Keratinocyte (primary cell): ENCODE measurements at regions not wholly inside any gene's neighbourhood (a gene's known extent, or its start where the extent isn't known, plus 50 kb on each side); places are given as distances from the start of the nearest gene placed in this dataset.
A peak's percentile ranks its signal among the peaks of the same experiment; 100 is the strongest.

Experiments used
- DNase-seq: peaks from one replicate; pipeline ENCODE4 v3.0.0-alpha.2; 2011; ENCODE audit warnings: low read depth, missing footprints, low spot score
- FAIRE-seq: peaks from 2 replicates; lab custom pipeline; 2011; peaks lifted over from hg19 to GRCh38; lab: Jason Lieb, UNC
- H2AFZ ChIP-seq: 2 replicates; pipeline ENCODE4 v1.6.0; 2012; ENCODE audit warnings: low read length, control low read depth, inconsistent platforms; ENCODE audit not compliant: control insufficient read depth
- H3K27ac ChIP-seq: 2 replicates; pipeline ENCODE4 v1.5.1; 2011; ENCODE audit warnings: low read length; ENCODE audit not compliant: control insufficient read depth, insufficient read depth
- H3K27me3 ChIP-seq: 3 replicates; pipeline ENCODE4 v1.6.0; 2011; ENCODE audit warnings: low read length; ENCODE audit not compliant: control insufficient read depth, insufficient read depth; ENCODE audit errors: extremely low read depth
- H3K36me3 ChIP-seq, 2 experiments: 2 replicates in 1 of 2; 3 replicates in 1 of 2; pipeline ENCODE4 v1.5.1; 2011; ENCODE audit warnings: low read length in 2 of 2, mild to moderate bottlenecking in 1 of 2; ENCODE audit not compliant: control insufficient read depth in 2 of 2, insufficient read depth in 2 of 2; ENCODE audit errors: extremely low read depth in 1 of 2
- H3K4me1 ChIP-seq: 3 replicates; pipeline ENCODE4 v1.5.1; 2011; ENCODE audit warnings: low read length; ENCODE audit not compliant: control insufficient read depth, insufficient read depth; ENCODE audit errors: extremely low read depth
- H3K4me2 ChIP-seq: 3 replicates; pipeline ENCODE4 v1.6.0; 2011; ENCODE audit warnings: low read depth, low read length; ENCODE audit not compliant: control insufficient read depth, insufficient read depth; ENCODE audit errors: extremely low read depth
- H3K4me3 ChIP-seq, 3 experiments: fragments of 200-600 bp in 1 of 3; sonication (generic) in 1 of 3; 2 replicates in 2 of 3; 3 replicates in 1 of 3; pipeline ENCODE4 v1.5.1; 2011 to 2016; ENCODE audit warnings: low read length in 3 of 3, mild to moderate bottlenecking in 3 of 3, control low read depth in 2 of 3, inconsistent platforms in 1 of 3, low read depth in 1 of 3, mixed read lengths in 1 of 3, mixed run types in 1 of 3, moderate library complexity in 1 of 3; ENCODE audit not compliant: control insufficient read depth in 2 of 3, insufficient read depth in 2 of 3; ENCODE audit errors: extremely low read depth in 1 of 3
- H3K79me2 ChIP-seq: 2 replicates; pipeline ENCODE4 v1.6.0; 2012; ENCODE audit warnings: low read length; ENCODE audit not compliant: control insufficient read depth, insufficient read depth
- H3K9ac ChIP-seq: 3 replicates; pipeline ENCODE4 v1.6.0; 2011; ENCODE audit warnings: low read length; ENCODE audit not compliant: control insufficient read depth, insufficient read depth; ENCODE audit errors: extremely low read depth
- H3K9me1 ChIP-seq: 3 replicates; pipeline ENCODE4 v1.6.0; 2011; ENCODE audit warnings: low read length; ENCODE audit not compliant: control insufficient read depth, insufficient read depth; ENCODE audit errors: extremely low read depth
- H3K9me3 ChIP-seq: 2 replicates; pipeline ENCODE4 v1.5.1; 2012; ENCODE audit warnings: low read depth, low read length; ENCODE audit not compliant: control insufficient read depth
- H4K20me1 ChIP-seq: 3 replicates; pipeline ENCODE4 v1.6.0; 2011; ENCODE audit warnings: low read length; ENCODE audit not compliant: control insufficient read depth, insufficient read depth; ENCODE audit errors: extremely low read depth
- EZH2 ChIP-seq: IDR thresholded peaks from one replicate; pipeline ENCODE4 v1.6.1; 2012; ENCODE audit warnings: inconsistent platforms, mild to moderate bottlenecking, low read length, moderate library complexity
- dilution Hi-C: fragments of 300-500 bp; cut with MboI; formaldehyde crosslinking; loops from one replicate; pipeline ENCODE4 v1.7.0; 2020; ENCODE audit warnings: low sequenced_read_pairs; ENCODE audit not compliant: extremely low pct_ligation_motif_present
- TF ChIP-seq, protein P1 (sequence below), 3 experiments: IDR thresholded peaks in 1 of 3; conservative IDR thresholded peaks in 1 of 3; optimal IDR thresholded peaks in 1 of 3; 2 replicates in 2 of 3; 3 replicates in 1 of 3; pipeline versions ENCODE3 to v1.5.1; 2011; ENCODE audit warnings: low read length in 3 of 3, mild to moderate bottlenecking in 3 of 3, moderate library complexity in 2 of 3, control low read depth in 1 of 3, inconsistent platforms in 1 of 3; ENCODE audit not compliant: insufficient read depth in 2 of 3; ENCODE audit errors: extremely low read depth in 1 of 3

GRCh38 chr4:137993232-137993631 is 248.9 kb downstream of the SLC7A11 start:
- H2AFZ ChIP-seq, result no peak overlapping the region
- TF ChIP-seq, protein P1, sequence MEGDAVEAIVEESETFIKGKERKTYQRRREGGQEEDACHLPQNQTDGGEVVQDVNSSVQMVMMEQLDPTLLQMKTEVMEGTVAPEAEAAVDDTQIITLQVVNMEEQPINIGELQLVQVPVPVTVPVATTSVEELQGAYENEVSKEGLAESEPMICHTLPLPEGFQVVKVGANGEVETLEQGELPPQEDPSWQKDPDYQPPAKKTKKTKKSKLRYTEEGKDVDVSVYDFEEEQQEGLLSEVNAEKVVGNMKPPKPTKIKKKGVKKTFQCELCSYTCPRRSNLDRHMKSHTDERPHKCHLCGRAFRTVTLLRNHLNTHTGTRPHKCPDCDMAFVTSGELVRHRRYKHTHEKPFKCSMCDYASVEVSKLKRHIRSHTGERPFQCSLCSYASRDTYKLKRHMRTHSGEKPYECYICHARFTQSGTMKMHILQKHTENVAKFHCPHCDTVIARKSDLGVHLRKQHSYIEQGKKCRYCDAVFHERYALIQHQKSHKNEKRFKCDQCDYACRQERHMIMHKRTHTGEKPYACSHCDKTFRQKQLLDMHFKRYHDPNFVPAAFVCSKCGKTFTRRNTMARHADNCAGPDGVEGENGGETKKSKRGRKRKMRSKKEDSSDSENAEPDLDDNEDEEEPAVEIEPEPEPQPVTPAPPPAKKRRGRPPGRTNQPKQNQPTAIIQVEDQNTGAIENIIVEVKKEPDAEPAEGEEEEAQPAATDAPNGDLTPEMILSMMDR (optimal IDR thresholded peaks at IDR 0.05 in 1 of 3, IDR thresholded peaks at IDR 0.05 in 1 of 3, conservative IDR thresholded peaks at IDR 0.05 in 1 of 3; ENCODE audit: extremely low read depth in 1 of 3, insufficient read depth in 2 of 3, low read length in 3 of 3), result no peak
- TF ChIP-seq EZH2, result no peak
- no peaks in the 10 kb centered on the region for H3K9me3 ChIP-seq
- H3K4me1 ChIP-seq, result peaks cover 10% of the 10 kb centered on the region
- H3K27me3 ChIP-seq, result no peaks in the 10 kb centered on the region
- H3K9ac ChIP-seq, result no peak overlapping the region
- DNase-seq (no peak), FAIRE-seq (no peak)
- no peak overlapping the region for H3K27ac ChIP-seq
- no peaks in the 10 kb centered on the region for H4K20me1 ChIP-seq
- dilution Hi-C loops, result no loop called here
- no peak overlapping the region for H3K4me3 ChIP-seq
- no peaks in the 10 kb centered on the region for H3K36me3 ChIP-seq
- no peaks in the 10 kb centered on the region for H3K9me1 ChIP-seq
- no peak overlapping the region for H3K4me2 ChIP-seq
- H3K79me2 ChIP-seq, result no peaks in the 10 kb centered on the region

GRCh38 chr4:137981277-137981676 is 260.9 kb downstream of the SLC7A11 start:
- Histone ChIP-seq H2AFZ (no peak overlapping the region), H3K4me2 (no peak overlapping the region), H4K20me1 (no peaks in the 10 kb centered on the region), H3K27ac (no peak overlapping the region), H3K36me3 (no peaks in the 10 kb centered on the region), H3K79me2 (no peaks in the 10 kb centered on the region), H3K4me3 (no peak overlapping the region), H3K9me1 (no peaks in the 10 kb centered on the region), H3K9ac (no peak overlapping the region), H3K9me3 (no peaks in the 10 kb centered on the region), H3K4me1 (no peaks in the 10 kb centered on the region), H3K27me3 (no peaks in the 10 kb centered on the region)
- dilution Hi-C loops, result no loop called here
- FAIRE-seq (peak; percentile 79), DNase-seq (no peak)
- TF ChIP-seq EZH2, result no peak
- TF ChIP-seq, protein P1 (optimal IDR thresholded peaks at IDR 0.05 in 1 of 3, IDR thresholded peaks at IDR 0.05 in 1 of 3, conservative IDR thresholded peaks at IDR 0.05 in 1 of 3; ENCODE audit: extremely low read depth in 1 of 3, insufficient read depth in 2 of 3, low read length in 3 of 3), result peak in 2 of 3 experiments; percentile 19 to 25
